IMR-90 (cell line): ENCODE measurements at regions not wholly inside any gene's neighbourhood (a gene's known extent, or its start where the extent isn't known, plus 50 kb on each side); places are given as distances from the start of the nearest gene placed in this dataset.

Source experiments
- ATAC-seq: fragments of 200-7000 bp; cut with Tn5 transposase; 2 replicates; pipeline ENCODE4 v1.9.1; 2020; ENCODE audit warnings: low read depth, mild to moderate bottlenecking, moderate library complexity
- BruUV-seq: library from RNA; stranded (reverse); fragments of 400-500 nt; replicated peaks from 2 replicates; lab custom pipeline; 2021; lab: Mats Ljungman, UMichigan
- CTCF ChIA-PET: fragments of 300-600 bp; formaldehyde crosslinking; extraction: SDS; loops from one replicate; lab custom pipeline; 2021; ENCODE audit warnings: antibody characterized with exemption; lab: Yijun Ruan, JAX
- POLR2A ChIA-PET: fragments of 300-600 bp; sonication (Branson Sonifier 250); formaldehyde crosslinking; loops from one replicate; lab custom pipeline; 2022; ENCODE audit warnings: antibody characterized with exemption; ENCODE audit not compliant: unreplicated experiment; lab: Charles Lee
- DNase-seq: peaks from one replicate; pipeline ENCODE4 v3.0.0; 2013
- H2AFZ ChIP-seq: replicated peaks from 2 replicates; pipeline ENCODE3; 2013; ENCODE audit warnings: low read length, mild to moderate bottlenecking; ENCODE audit not compliant: poor library complexity
- H2AK5ac ChIP-seq: 2 replicates; pipeline ENCODE4 v1.6.1; 2013; ENCODE audit warnings: low read depth, low read length, inconsistent platforms
- H2AK9ac ChIP-seq: replicated peaks from 2 replicates; pipeline ENCODE3; 2013; ENCODE audit warnings: mild to moderate bottlenecking, low read depth, low read length, moderate library complexity; ENCODE audit not compliant: poor library complexity
- H2BK120ac ChIP-seq: 2 replicates; pipeline ENCODE4 v1.6.1; 2013; ENCODE audit warnings: low read depth, low read length, inconsistent platforms
- H2BK15ac ChIP-seq: 3 replicates; pipeline ENCODE4 v1.6.1; 2013; ENCODE audit warnings: low read depth, low read length, inconsistent platforms
- H2BK20ac ChIP-seq: 2 replicates; pipeline ENCODE4 v1.6.1; 2013; ENCODE audit warnings: low read depth, mild to moderate bottlenecking, inconsistent platforms, low read length, moderate library complexity
- H2BK5ac ChIP-seq: 2 replicates; pipeline ENCODE4 v1.6.1; 2013; ENCODE audit warnings: mild to moderate bottlenecking, low read depth, low read length, inconsistent platforms; ENCODE audit not compliant: poor library complexity, severe bottlenecking
- H3K14ac ChIP-seq: replicated peaks from 2 replicates; pipeline ENCODE4 v1.6.1; 2013; ENCODE audit warnings: low read depth, low read length, inconsistent platforms
- H3K18ac ChIP-seq: 2 replicates; pipeline ENCODE4 v1.6.1; 2013; ENCODE audit warnings: low read depth, low read length, control low read depth
- H3K23ac ChIP-seq: 2 replicates; pipeline ENCODE4 v1.6.1; 2013; ENCODE audit warnings: low read depth, low read length, inconsistent platforms
- H3K27ac ChIP-seq: 2 replicates; pipeline ENCODE4 v1.5.1; 2013; ENCODE audit warnings: mild to moderate bottlenecking, control low read depth, low read length; ENCODE audit not compliant: insufficient read depth
- H3K27me3 ChIP-seq: 2 replicates; pipeline ENCODE4 v1.6.1; 2013; ENCODE audit warnings: low read length; ENCODE audit not compliant: control insufficient read depth, insufficient read depth
- H3K36me3 ChIP-seq: 2 replicates; pipeline ENCODE4 v1.6.1; 2013; ENCODE audit warnings: low read length, mixed read lengths; ENCODE audit not compliant: control insufficient read depth, insufficient read depth
- H3K4ac ChIP-seq: 2 replicates; pipeline ENCODE4 v1.6.1; 2013; ENCODE audit warnings: low read depth, low read length, inconsistent platforms
- H3K4me1 ChIP-seq: 2 replicates; pipeline ENCODE4 v1.6.1; 2013; ENCODE audit warnings: low read length, mixed read lengths; ENCODE audit not compliant: control insufficient read depth, insufficient read depth
- H3K4me2 ChIP-seq: 2 replicates; pipeline ENCODE4 v1.6.1; 2013; ENCODE audit warnings: low read depth, mild to moderate bottlenecking, control low read depth, low read length, moderate library complexity
- H3K4me3 ChIP-seq: 2 replicates; pipeline ENCODE4 v1.5.1; 2013; ENCODE audit warnings: low read depth, mild to moderate bottlenecking, control low read depth, low read length, moderate library complexity; ENCODE audit not compliant: insufficient read depth
- H3K56ac ChIP-seq: 2 replicates; pipeline ENCODE4 v1.6.1; 2013; ENCODE audit warnings: low read length, inconsistent platforms; ENCODE audit not compliant: insufficient read depth; ENCODE audit errors: extremely low read depth
- H3K79me1 ChIP-seq, 2 experiments: 2 replicates each; pipeline ENCODE4 v1.6.1; 2013; ENCODE audit warnings: low read length in 2 of 2, inconsistent platforms in 1 of 2, low read depth in 1 of 2
- H3K9ac ChIP-seq: 2 replicates; pipeline ENCODE4 v1.6.1; 2013; ENCODE audit warnings: low read depth, low read length, control low read depth
- H3K9me1 ChIP-seq: 2 replicates; pipeline ENCODE4 v1.6.1; 2013; ENCODE audit warnings: low read length, inconsistent platforms; ENCODE audit not compliant: insufficient read depth
- H3K9me3 ChIP-seq: 2 replicates; pipeline ENCODE4 v1.6.1; 2013; ENCODE audit warnings: low read length; ENCODE audit not compliant: control insufficient read depth, insufficient read depth
- H4K20me1 ChIP-seq: 2 replicates; pipeline ENCODE4 v1.6.1; 2013; ENCODE audit warnings: low read length, inconsistent platforms; ENCODE audit not compliant: insufficient read depth
- H4K5ac ChIP-seq: 2 replicates; pipeline ENCODE4 v1.6.1; 2013; ENCODE audit warnings: mild to moderate bottlenecking, low read depth, low read length, control low read depth
- H4K8ac ChIP-seq, 2 experiments: 2 replicates each; pipeline ENCODE4 v1.6.1; 2013; ENCODE audit warnings: low read depth in 2 of 2, low read length in 2 of 2, control low read depth in 1 of 2, inconsistent platforms in 1 of 2
- H4K91ac ChIP-seq: 2 replicates; pipeline ENCODE4 v1.6.1; 2013; ENCODE audit warnings: low read depth, low read length, inconsistent platforms; ENCODE audit not compliant: insufficient read depth
- BHLHE40 ChIP-seq: fragments of 150-350 bp; IDR thresholded peaks from 2 replicates; pipeline ENCODE4 v1.6.1; 2016; ENCODE audit warnings: mild to moderate bottlenecking, low read depth, low read length
- CHD1 ChIP-seq: IDR thresholded peaks from 2 replicates; pipeline ENCODE4 v1.6.1; 2012; ENCODE audit warnings: low read depth, low read length, improper control_type of control experiment
- FOS ChIP-seq: fragments of 150-350 bp; IDR thresholded peaks from 2 replicates; pipeline ENCODE4 v1.6.1; 2016; ENCODE audit warnings: low read depth, low read length
- MAFK ChIP-seq: IDR thresholded peaks from 2 replicates; pipeline ENCODE4 v1.6.1; 2012; ENCODE audit warnings: low read depth, low read length, improper control_type of control experiment
- MAZ ChIP-seq: IDR thresholded peaks from 2 replicates; pipeline ENCODE4 v1.6.1; 2012; ENCODE audit warnings: low read depth, mild to moderate bottlenecking, low read length, improper control_type of control experiment, moderate library complexity, borderline replicate concordance
- MXI1 ChIP-seq: IDR thresholded peaks from 2 replicates; pipeline ENCODE4 v1.6.1; 2012; ENCODE audit warnings: low read depth, mild to moderate bottlenecking, low read length, moderate library complexity, borderline replicate concordance
- NFE2L2 ChIP-seq: fragments of 150-350 bp; IDR thresholded peaks from 2 replicates; pipeline ENCODE4 v1.6.1; 2016; ENCODE audit warnings: low read depth, mild to moderate bottlenecking, low read length
- RCOR1 ChIP-seq: IDR thresholded peaks from 2 replicates; pipeline ENCODE4 v1.6.1; 2012; ENCODE audit warnings: mild to moderate bottlenecking, low read length, improper control_type of control experiment; ENCODE audit not compliant: insufficient replicate concordance
- RFX5 ChIP-seq: IDR thresholded peaks from 2 replicates; pipeline ENCODE4 v1.8.0; 2012; ENCODE audit warnings: low read depth, mild to moderate bottlenecking, low read length, moderate library complexity
- SMC3 ChIP-seq: fragments of 150-350 bp; IDR thresholded peaks from 2 replicates; pipeline ENCODE4 v1.6.1; 2016; ENCODE audit warnings: low read depth, mild to moderate bottlenecking, antibody characterized with exemption, low read length, moderate library complexity
- WGBS, 2 experiments: methylation state at CpG; one replicate each; pipeline versions ENCODE4 v1.1.5 to v1.1.7; 2013; ENCODE audit warnings: missing lambda C conversion rate in 2 of 2; ENCODE audit not compliant: insufficient read length in 1 of 2; ENCODE audit errors: extremely low coverage in 2 of 2; 5-methylcytosine and 5-hydroxymethylcytosine counted together
- dilution Hi-C: fragments of 300-500 bp; cut with HindIII; formaldehyde crosslinking; loops from one replicate; pipeline ENCODE4 v1.14.3; 2018; ENCODE audit warnings: low sequenced_read_pairs; ENCODE audit not compliant: unreplicated experiment
- in situ Hi-C: fragments of 300-500 bp; cut with MboI; formaldehyde crosslinking; loops from 3 replicates; pipeline ENCODE4 v1.14.3; 2019; ENCODE audit warnings: low sequenced_read_pairs, inconsistent platforms, mixed read lengths
- intact Hi-C: fragments of 100-400 bp; cut with micrococcal nuclease; formaldehyde crosslinking; loops from 2 replicates; pipeline ENCODE4 v1.10.0; 2022
- TF ChIP-seq, protein P1 (sequence below): fragments of 150-350 bp; IDR thresholded peaks from 2 replicates; pipeline ENCODE4 v1.6.1; 2016; ENCODE audit warnings: low read depth, mild to moderate bottlenecking, low read length, moderate library complexity, borderline replicate concordance
- TF ChIP-seq, protein P2 (sequence below): fragments of 150-350 bp; IDR thresholded peaks from 2 replicates; pipeline ENCODE4 v1.6.1; 2017; ENCODE audit warnings: mild to moderate bottlenecking, antibody characterized with exemption, low read length, low read depth

DNA sequence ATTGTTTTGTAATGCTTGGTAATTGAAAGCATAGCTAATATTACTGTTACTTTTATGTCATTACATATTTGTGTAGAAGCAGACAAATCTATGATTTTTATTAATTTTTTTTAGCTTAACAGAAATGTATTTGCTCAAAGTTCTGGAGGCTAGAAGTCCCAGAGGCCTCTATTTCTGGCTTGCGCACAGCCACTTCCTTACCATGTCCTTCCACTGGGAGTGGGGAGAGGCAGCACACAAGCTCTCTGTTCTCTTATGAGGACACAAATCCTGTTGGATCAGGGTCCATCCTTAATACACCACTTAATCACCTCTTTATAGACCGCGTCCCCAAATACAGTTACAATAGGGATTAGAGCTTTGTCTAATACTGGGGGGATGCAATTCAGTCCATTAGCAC is 1061.4 kb downstream of the OTOL1 start:
- H3K56ac ChIP-seq, result no peak overlapping the region
- no peak overlapping the region for H3K23ac ChIP-seq
- no peak overlapping the region for H2BK5ac ChIP-seq
- TF ChIP-seq CHD1, result no peak
- TF ChIP-seq, protein P1, sequence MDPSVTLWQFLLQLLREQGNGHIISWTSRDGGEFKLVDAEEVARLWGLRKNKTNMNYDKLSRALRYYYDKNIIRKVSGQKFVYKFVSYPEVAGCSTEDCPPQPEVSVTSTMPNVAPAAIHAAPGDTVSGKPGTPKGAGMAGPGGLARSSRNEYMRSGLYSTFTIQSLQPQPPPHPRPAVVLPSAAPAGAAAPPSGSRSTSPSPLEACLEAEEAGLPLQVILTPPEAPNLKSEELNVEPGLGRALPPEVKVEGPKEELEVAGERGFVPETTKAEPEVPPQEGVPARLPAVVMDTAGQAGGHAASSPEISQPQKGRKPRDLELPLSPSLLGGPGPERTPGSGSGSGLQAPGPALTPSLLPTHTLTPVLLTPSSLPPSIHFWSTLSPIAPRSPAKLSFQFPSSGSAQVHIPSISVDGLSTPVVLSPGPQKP, result no peak
- TF ChIP-seq RFX5, result no peak
- TF ChIP-seq BHLHE40, result no peak
- no peak for TF ChIP-seq MAFK
- TF ChIP-seq MAZ, result no peak
- TF ChIP-seq RCOR1, result no peak
- no peak for TF ChIP-seq MXI1
- TF ChIP-seq NFE2L2, result no peak
- no peak for TF ChIP-seq SMC3
- TF ChIP-seq, protein P2, sequence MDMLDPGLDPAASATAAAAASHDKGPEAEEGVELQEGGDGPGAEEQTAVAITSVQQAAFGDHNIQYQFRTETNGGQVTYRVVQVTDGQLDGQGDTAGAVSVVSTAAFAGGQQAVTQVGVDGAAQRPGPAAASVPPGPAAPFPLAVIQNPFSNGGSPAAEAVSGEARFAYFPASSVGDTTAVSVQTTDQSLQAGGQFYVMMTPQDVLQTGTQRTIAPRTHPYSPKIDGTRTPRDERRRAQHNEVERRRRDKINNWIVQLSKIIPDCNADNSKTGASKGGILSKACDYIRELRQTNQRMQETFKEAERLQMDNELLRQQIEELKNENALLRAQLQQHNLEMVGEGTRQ, result no peak
- no peak for TF ChIP-seq FOS
- H4K5ac ChIP-seq, result no peak overlapping the region
- H3K9me3 ChIP-seq, result no peaks in the 10 kb centered on the region
- no peaks in the 10 kb centered on the region for H4K20me1 ChIP-seq
- no peak overlapping the region for H3K9ac ChIP-seq
- no peak overlapping the region for H3K27ac ChIP-seq
- no peak overlapping the region for H2BK15ac ChIP-seq
- H2AK9ac ChIP-seq, result no peak overlapping the region
- H3K4me1 ChIP-seq, result no peaks in the 10 kb centered on the region
- ChIA-PET CTCF (no interaction called here), POLR2A (no interaction called here)
- DNase-seq (no peak), ATAC-seq (no peak)
- H3K4me2 ChIP-seq, result no peak overlapping the region
- no TSS peak for BruUV-seq
- H4K8ac ChIP-seq, result no peak overlapping the region
- H3K14ac ChIP-seq, result no peak overlapping the region
- dilution Hi-C loops (no loop called here), intact Hi-C loops (no loop called here), in situ Hi-C loops (no loop called here)
- H3K27me3 ChIP-seq, result no peaks in the 10 kb centered on the region
- no peak overlapping the region for H2AFZ ChIP-seq
- WGBS, 2 experiments, result no CpG with 5 or more reads among the region's 3 CpGs
- no peaks in the 10 kb centered on the region for H3K79me1 ChIP-seq
- H3K9me1 ChIP-seq, result no peaks in the 10 kb centered on the region
- no peak overlapping the region for H2AK5ac ChIP-seq
- H3K36me3 ChIP-seq, result no peaks in the 10 kb centered on the region
- H3K4me3 ChIP-seq, result no peak overlapping the region
- no peak overlapping the region for H2BK120ac ChIP-seq
- no peak overlapping the region for H3K18ac ChIP-seq
- no peak overlapping the region for H2BK20ac ChIP-seq
- no peak overlapping the region for H4K91ac ChIP-seq
- no peak overlapping the region for H3K4ac ChIP-seq
